Heart right ventricle (tissue), 16 donors: ENCODE measurements at regions not wholly inside any gene's neighbourhood (a gene's known extent, or its start where the extent isn't known, plus 50 kb on each side); places are given as distances from the start of the nearest gene placed in this dataset.

Experiments used
- ATAC-seq, 8 donors: fragments of 200-7000 bp; cut with Tn5 transposase; one replicate each; pipeline ENCODE4 v1.9.1; 2020; ENCODE audit warnings: mild to moderate bottlenecking in 8 of 8, moderate library complexity in 8 of 8, moderate number of reproducible peaks in 1 of 8
- DNase-seq, 2 donors: peaks; one replicate each; pipeline ENCODE4 v3.0.0-alpha.2; 2020
- H3K27ac ChIP-seq, 10 donors: fragments of 200-600 bp; sonication (generic) in 2 of 10; one replicate each; pipeline versions ENCODE4 v1.5.0 to v1.8.0; 2020 to 2022; ENCODE audit warnings: mild to moderate bottlenecking in 3 of 10
- H3K27me3 ChIP-seq, 7 donors: fragments of 200-600 bp; one replicate each; pipeline ENCODE4 v1.8.0; 2021 to 2022; ENCODE audit warnings: mild to moderate bottlenecking in 2 of 7
- H3K36me3 ChIP-seq, 9 donors: fragments of 200-600 bp; sonication (generic) in 1 of 9; one replicate each; pipeline versions ENCODE4 v1.5.0 to v1.8.0; 2020 to 2022; ENCODE audit warnings: mild to moderate bottlenecking in 2 of 9
- H3K4me1 ChIP-seq, 9 donors: fragments of 200-600 bp; sonication (generic) in 1 of 9; one replicate each; pipeline versions ENCODE4 v1.5.0 to v1.8.0; 2020 to 2022; ENCODE audit warnings: mild to moderate bottlenecking in 4 of 9
- H3K4me3 ChIP-seq, 10 donors: fragments of 200-600 bp; sonication (generic) in 2 of 10; one replicate each; pipeline versions ENCODE4 v1.5.0 to v1.8.0; 2020 to 2022; ENCODE audit warnings: mild to moderate bottlenecking in 7 of 10, moderate library complexity in 2 of 10
- H3K9me3 ChIP-seq, 11 donors: fragments of 200-600 bp in 10 of 11; sonication (generic) in 2 of 11; one replicate each; pipeline versions ENCODE4 v1.5.0 to v1.8.0; 2013 to 2022; ENCODE audit warnings: mild to moderate bottlenecking in 2 of 11, control low read depth in 1 of 11, moderate library complexity in 1 of 11
- CTCF ChIP-seq, 9 donors: fragments of 200-600 bp; sonication (generic) in 2 of 9; IDR thresholded peaks; one replicate each; pipeline versions ENCODE4 v1.5.0 to v1.8.0; 2021 to 2022; ENCODE audit warnings: antibody characterized with exemption in 9 of 9, mild to moderate bottlenecking in 5 of 9, moderate library complexity in 1 of 9
- WGBS, 2 donors: extraction: QIAGEN DNeasy Blood & Tissue Kit; methylation state at CpG; one replicate each; pipeline ENCODE4 v1.1.7; 2013; ENCODE audit warnings: inconsistent platforms in 1 of 2; 5-methylcytosine and 5-hydroxymethylcytosine counted together
- intact Hi-C, 10 donors: fragments of 100-400 bp; cut with DNase I; formaldehyde crosslinking; loops; one replicate each; pipeline versions ENCODE4 v1.11.1 to v1.14.2; 2022
- donor health status: Arrhythmogenic right ventricular cardiomyopathy.
- donor health status: ischemic (EF 13 %, LVEDD 7.1; RV severe dilation, severe dysfunction).
- donor health status: healthy with polysubstance abuse.
- donor health status: DM: no; HTN: yes; CAD: no.
- donor health status: DM: no; HTN: no; CAD: no.
- donor health status: ischemic (EF 25% LVEDD 6.9; RV normal size, moderate dysfunction).
- donor health status: ischemic (EF 25% LVEDD 5.7; RV mildly dilated, moderate dysfunction).
- donor health status: healthy.
- donor health status: DM: yes; HTN: yes; CAD: no.
- donor health status: Ischemic cardiomyopathy.
- donor health status: ischemic (EF 35%, LVEDD 5.7; RV mildly dilated, moderate dysfunction).
- donor health status: nonischemic (EF 11% LVEDD 7.7; RV severe dilation, severe dysfunction).
- donor health status: DM: yes; HTN: yes; CAD: no.
- donor health status: PGD.
- donor health status: ischemic (EF 29% LVEDD 5.4; RV normal size, mild dysfunction).
- donor health status: nonischemic (EF 23%, LVEDD 6.1; RV moderate dilation, normal function).

- no peaks in the 10 kb centered on the region for H3K36me3 ChIP-seq
- intact Hi-C loops: loop anchor here in 1 of 10 donors (10.0 kb wide), 1 partner anchor 89 kb away; no protein-coding TSS in a partner anchor
- H3K27me3 ChIP-seq: no peaks in the 10 kb centered on the region
- no peak overlapping the region for H3K4me3 ChIP-seq
- no peak for TF ChIP-seq CTCF (IDR thresholded peaks at IDR 0.05)
- WGBS, 2 donors: 66 to 67% methylated on average over 3 of the region's 3 CpGs
- peak overlapping the region in 4 of 10 donors; percentile 5 to 59 (median 18) for H3K27ac ChIP-seq
- ATAC-seq (peak in 2 of 8 donors; percentile 29 to 48), DNase-seq (no peak)
- H3K9me3 ChIP-seq: no peaks in the 10 kb centered on the region
- peaks cover 0 to 32% (median 8%) of the 10 kb centered on the region in 9 donors for H3K4me1 ChIP-seq
These were observed 247.7 kb downstream of the AHR start for GRCh38 chr7:17546189-17546588.

GRCh38 chr7:17546592-17546991 is 248.1 kb downstream of the AHR start:
- TF ChIP-seq CTCF (IDR thresholded peaks at IDR 0.05): no peak
- Histone ChIP-seq H3K4me3 (no peak overlapping the region), H3K36me3 (no peaks in the 10 kb centered on the region), H3K27me3 (no peaks in the 10 kb centered on the region), H3K27ac (peak overlapping the region in 3 of 10 donors; percentile 5 to 59 (median 26)), H3K4me1 (peaks cover 0 to 32% (median 8%) of the 10 kb centered on the region in 9 donors), H3K9me3 (no peaks in the 10 kb centered on the region)
- intact Hi-C loops: loop anchor here in 1 of 10 donors (10.0 kb wide), 1 partner anchor 88 kb away; no protein-coding TSS in a partner anchor
- ATAC-seq (peak in 4 of 8 donors; percentile 29 to 88 (median 38)), DNase-seq (no peak)
- 86 to 89% methylated on average over 1 of the region's 1 CpG for WGBS, 2 donors

GRCh38 chr7:17548014-17548653 is 249.7 kb downstream of the AHR start:
- Histone ChIP-seq H3K27ac (no peak overlapping the region), H3K4me3 (no peak overlapping the region), H3K27me3 (no peaks in the 10 kb centered on the region), H3K4me1 (peaks cover 0 to 32% (median 8%) of the 10 kb centered on the region in 9 donors), H3K36me3 (no peaks in the 10 kb centered on the region), H3K9me3 (no peaks in the 10 kb centered on the region)
- intact Hi-C loops: loop anchor here in 1 of 10 donors (10.0 kb wide), 1 partner anchor 87 kb away; no protein-coding TSS in a partner anchor
- DNase-seq: no peak
- no peak for TF ChIP-seq CTCF (IDR thresholded peaks at IDR 0.05)
- no peak for ATAC-seq
- WGBS, 2 donors: 86 to 89% methylated on average over 4 of the region's 4 CpGs

- intact Hi-C loops: loop anchor here in 1 of 10 donors (10.0 kb wide), 1 partner anchor 85 kb away; no protein-coding TSS in a partner anchor
- TF ChIP-seq CTCF (IDR thresholded peaks at IDR 0.05): no peak
- peaks cover 0 to 32% (median 8%) of the 10 kb centered on the region in 9 donors for H3K4me1 ChIP-seq
- no peaks in the 10 kb centered on the region for H3K9me3 ChIP-seq
- WGBS, 2 donors: 72 to 75% methylated on average over 2 of the region's 2 CpGs
- ATAC-seq: no peak
- no peaks in the 10 kb centered on the region for H3K36me3 ChIP-seq
- no peak overlapping the region for H3K4me3 ChIP-seq
- no peaks in the 10 kb centered on the region for H3K27me3 ChIP-seq
- no peak for DNase-seq
- no peak overlapping the region for H3K27ac ChIP-seq
These were observed 251.0 kb downstream of the AHR start for GRCh38 chr7:17549406-17549805.
